IPS-NIHi11 (cell line): ENCODE measurements at regions not wholly inside any gene's neighbourhood (a gene's known extent, or its start where the extent isn't known, plus 50 kb on each side); places are given as distances from the start of the nearest gene placed in this dataset.

Experiments used
- DNase-seq: peaks from one replicate; pipeline ENCODE4 v3.0.0; 2012; ENCODE audit warnings: mixed read lengths, low spot score

GRCh38 chr3:46146548-46146947, 61.6 kb downstream of the CCR1 start:
- DNase-seq, result no peak

- no peak for DNase-seq
Observed at GRCh38 chr3:46146021-46146420, 62.1 kb downstream of the CCR1 start.

- no peak for DNase-seq
Observed at GRCh38 chr3:46145147-46145546, 63.0 kb downstream of the CCR1 start.

GRCh38 chr3:46143951-46144473, 64.1 kb downstream of the CCR1 start:
- DNase-seq, result no peak

GRCh38 chr3:46141813-46142212, 66.3 kb downstream of the CCR1 start:
- DNase-seq, result no peak

GRCh38 chr3:46138581-46138980, 69.5 kb downstream of the CCR1 start:
- no peak for DNase-seq

- no peak for DNase-seq
Observed at GRCh38 chr3:46135475-46135874, 72.6 kb downstream of the CCR1 start.

GRCh38 chr3:46133285-46133684, 74.8 kb downstream of the CCR1 start:
- DNase-seq, result no peak

GRCh38 chr3:46132565-46132964, 75.5 kb downstream of the CCR1 start:
- no peak for DNase-seq

- no peak for DNase-seq
Observed at GRCh38 chr3:46131884-46132450, 76.1 kb downstream of the CCR1 start.

- no peak for DNase-seq
Observed at GRCh38 chr3:46130631-46131310, 77.3 kb downstream of the CCR1 start.

- DNase-seq, result no peak
Observed at GRCh38 chr3:46129588-46130272, 78.4 kb downstream of the CCR1 start.

- no peak for DNase-seq
Observed at GRCh38 chr3:46127503-46127902, 80.6 kb downstream of the CCR1 start.

- DNase-seq, result no peak
Observed at GRCh38 chr3:46124216-46125177, 83.6 kb downstream of the CCR1 start.

- DNase-seq, result no peak
Observed at GRCh38 chr3:46123646-46124045, 84.5 kb downstream of the CCR1 start.

GRCh38 chr3:46122091-46122490, 86.0 kb downstream of the CCR1 start:
- no peak for DNase-seq

GRCh38 chr3:46120983-46121382, 87.1 kb downstream of the CCR1 start:
- DNase-seq, result no peak

- DNase-seq, result no peak
Observed at GRCh38 chr3:46119709-46120498, 88.2 kb downstream of the CCR1 start.

GRCh38 chr3:46119253-46119652, 88.9 kb downstream of the CCR1 start:
- DNase-seq, result no peak

- DNase-seq, result no peak
Observed at GRCh38 chr3:46116996-46117395, 89.7 kb upstream of the XCR1 start.

- DNase-seq, result no peak
Observed at GRCh38 chr3:46114323-46114988, 87.2 kb upstream of the XCR1 start.
